Rectal smooth muscle tissue (tissue), 1 donor: ENCODE measurements at regions not wholly inside any gene's neighbourhood (a gene's known extent, or its start where the extent isn't known, plus 50 kb on each side); places are given as distances from the start of the nearest gene placed in this dataset.
"Not testable (repeated sequence)": the region's sequence is repeated elsewhere in the genome, so short reads cannot be mapped to it uniquely, and the experiment has no call there.

Experiments used
- H3K27ac ChIP-seq: one replicate; pipeline ENCODE4 v1.7.0; 2013; ENCODE audit warnings: low read depth, low read length, inconsistent platforms
- H3K27me3 ChIP-seq: one replicate; pipeline ENCODE4 v1.7.0; 2013; ENCODE audit warnings: low read length; ENCODE audit not compliant: control insufficient read depth, insufficient read depth
- H3K36me3 ChIP-seq: one replicate; pipeline ENCODE4 v1.7.0; 2013; ENCODE audit warnings: low read length; ENCODE audit not compliant: control insufficient read depth, insufficient read depth
- H3K4me1 ChIP-seq: one replicate; pipeline ENCODE4 v1.7.0; 2013; ENCODE audit warnings: low read length; ENCODE audit not compliant: control insufficient read depth, insufficient read depth
- H3K4me3 ChIP-seq: one replicate; pipeline ENCODE4 v1.7.0; 2013; ENCODE audit warnings: low read length
- H3K9ac ChIP-seq: one replicate; pipeline ENCODE4 v1.7.0; 2013; ENCODE audit warnings: low read length

- no peaks in the 10 kb centered on the region for H3K27me3 ChIP-seq
- H3K4me1 ChIP-seq = no peaks in the 10 kb centered on the region
- H3K36me3 ChIP-seq = no peaks in the 10 kb centered on the region
- H3K4me3 ChIP-seq = no peak overlapping the region
- no peak overlapping the region for H3K27ac ChIP-seq
- no peak overlapping the region for H3K9ac ChIP-seq
These were observed 183.1 kb upstream of the COX10 start for GRCh38 chr17:13885953-13886889.

DNA sequence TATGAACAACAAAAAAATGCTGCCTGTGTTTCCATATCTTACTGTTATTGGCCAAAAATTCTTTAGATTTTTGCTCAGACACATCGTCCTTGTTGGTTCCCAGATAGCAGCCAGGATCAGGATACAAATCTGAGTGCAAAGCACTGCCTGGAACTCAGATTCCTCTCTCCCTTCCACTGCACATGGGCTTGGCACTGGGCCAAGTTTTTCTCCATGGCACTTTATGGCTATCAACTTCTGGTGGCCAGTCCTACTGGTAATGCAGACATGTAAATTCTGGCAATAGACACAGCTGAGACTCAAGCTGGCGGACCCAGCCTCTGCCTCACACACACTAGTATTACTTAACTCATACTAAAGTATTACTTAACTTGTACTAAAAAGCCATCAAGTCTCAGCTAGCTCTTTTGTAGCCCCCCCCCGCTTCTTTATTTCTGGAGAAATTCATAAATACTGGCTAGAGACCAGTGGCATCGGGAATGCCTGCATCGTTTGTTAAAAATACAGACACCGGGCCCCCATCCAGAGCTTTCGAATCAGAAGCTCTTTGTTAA, 181.2 kb upstream of the COX10 start:
- Histone ChIP-seq H3K27ac (no peak overlapping the region), H3K4me1 (no peaks in the 10 kb centered on the region), H3K36me3 (no peaks in the 10 kb centered on the region), H3K4me3 (no peak overlapping the region), H3K27me3 (no peaks in the 10 kb centered on the region), H3K9ac (no peak overlapping the region)

DNA sequence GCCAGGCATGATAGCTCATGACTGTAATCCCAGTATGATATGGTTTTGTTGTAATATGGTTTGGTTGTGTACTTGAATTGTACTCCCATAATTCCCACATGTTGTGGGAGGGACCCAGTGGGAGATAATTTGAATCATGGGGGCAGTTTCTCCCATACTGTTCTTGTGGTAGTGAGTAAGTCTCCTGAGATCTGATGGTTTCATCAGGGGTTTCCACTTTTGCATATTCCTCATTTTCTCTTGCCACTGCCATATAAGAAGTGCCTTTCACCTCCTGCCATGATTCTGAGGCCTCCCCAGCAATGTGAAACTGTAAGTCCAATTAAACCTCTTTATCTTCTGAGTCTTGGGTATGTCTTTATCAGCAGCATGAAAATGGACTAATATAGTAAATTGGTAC, 160.3 kb upstream of the COX10 start:
- not testable (repeated sequence) for H3K4me1 ChIP-seq, H3K27me3 ChIP-seq, H3K9ac ChIP-seq, H3K36me3 ChIP-seq, H3K4me3 ChIP-seq, H3K27ac ChIP-seq

DNA sequence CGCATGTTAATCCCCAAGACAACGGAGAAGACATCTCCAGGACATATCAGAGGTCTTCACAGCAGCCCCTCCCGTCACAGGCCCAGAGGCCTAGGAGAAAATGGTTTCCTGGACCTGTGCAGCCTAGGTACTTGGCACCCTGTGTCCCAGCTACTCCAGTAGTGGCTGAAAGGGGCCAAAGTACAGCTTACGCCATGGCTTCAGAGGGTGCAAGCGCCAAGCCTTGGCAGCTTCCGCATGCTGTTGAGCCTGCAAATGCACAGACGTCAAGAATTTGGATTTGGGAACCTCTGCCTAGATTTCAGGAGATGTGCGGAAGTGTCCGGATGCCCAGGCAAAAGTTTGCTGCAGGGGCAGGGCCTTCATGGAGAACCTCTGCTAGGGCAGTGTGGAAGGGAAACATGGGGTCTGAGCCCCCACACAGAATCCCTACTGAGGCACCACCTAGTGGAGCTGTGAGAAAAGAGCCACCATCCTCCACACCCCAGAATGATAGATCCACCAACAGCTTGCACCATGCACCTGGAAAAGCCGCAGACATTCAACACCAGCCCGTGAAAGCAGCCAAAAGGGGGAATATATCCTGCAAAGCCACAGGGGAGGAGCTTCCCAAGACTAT, 159.3 kb upstream of the COX10 start:
- H3K9ac ChIP-seq = no peak overlapping the region
- no peak overlapping the region for H3K4me3 ChIP-seq
- H3K27me3 ChIP-seq = no peaks in the 10 kb centered on the region
- no peaks in the 10 kb centered on the region for H3K36me3 ChIP-seq
- H3K4me1 ChIP-seq = no peaks in the 10 kb centered on the region
- no peak overlapping the region for H3K27ac ChIP-seq

- no peak overlapping the region for H3K27ac ChIP-seq
- no peak overlapping the region for H3K9ac ChIP-seq
- no peaks in the 10 kb centered on the region for H3K36me3 ChIP-seq
- no peaks in the 10 kb centered on the region for H3K4me1 ChIP-seq
- no peaks in the 10 kb centered on the region for H3K27me3 ChIP-seq
- no peak overlapping the region for H3K4me3 ChIP-seq
These were observed 151.7 kb upstream of the COX10 start for GRCh38 chr17:13917634-13918033.

GRCh38 chr17:13918247-13918646, 151.1 kb upstream of the COX10 start:
- Histone ChIP-seq H3K4me1 (no peaks in the 10 kb centered on the region), H3K27me3 (no peaks in the 10 kb centered on the region), H3K27ac (no peak overlapping the region), H3K4me3 (no peak overlapping the region), H3K36me3 (no peaks in the 10 kb centered on the region), H3K9ac (no peak overlapping the region)

DNA sequence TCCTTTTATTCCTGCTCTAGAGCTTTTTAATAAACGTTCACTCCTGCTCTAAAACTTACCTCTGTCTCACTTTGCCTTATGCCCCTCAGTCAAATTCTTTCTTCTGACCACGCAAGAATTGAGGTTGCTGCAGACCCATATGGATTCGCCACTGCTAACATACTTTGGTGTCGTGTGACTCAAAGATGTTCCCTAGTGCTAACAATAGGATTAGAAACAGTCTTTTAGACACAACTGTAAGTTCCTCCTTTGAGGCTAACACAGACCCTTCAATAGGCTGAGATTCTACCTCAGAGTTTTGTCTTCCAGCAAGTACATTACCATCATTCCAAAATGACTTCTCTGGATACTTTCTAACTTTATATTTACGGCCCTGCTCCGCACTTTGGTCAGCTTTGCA, 149.5 kb upstream of the COX10 start:
- Histone ChIP-seq H3K27ac (no peak overlapping the region), H3K9ac (no peak overlapping the region), H3K4me3 (no peak overlapping the region), H3K36me3 (no peaks in the 10 kb centered on the region), H3K27me3 (no peaks in the 10 kb centered on the region), H3K4me1 (no peaks in the 10 kb centered on the region)

DNA sequence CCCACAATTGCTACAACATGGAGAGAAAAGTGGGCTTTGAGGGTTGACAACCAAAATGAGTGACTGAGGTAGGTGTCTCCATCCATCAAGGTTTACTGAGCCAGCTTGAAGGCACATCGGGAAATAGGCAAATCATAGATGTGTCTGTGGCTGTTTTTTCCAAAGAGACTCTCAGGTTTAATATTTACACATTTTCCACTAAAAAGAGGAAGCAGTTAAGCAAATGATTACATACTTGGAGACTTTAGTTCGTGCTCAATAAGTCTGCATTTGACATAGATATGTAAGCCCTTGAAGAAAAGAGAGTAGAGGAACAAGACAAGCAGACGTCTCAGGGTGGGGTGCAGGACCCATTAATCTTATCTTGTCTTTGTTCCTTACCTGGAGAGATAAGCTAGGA, 148.9 kb upstream of the COX10 start:
- no peaks in the 10 kb centered on the region for H3K4me1 ChIP-seq
- no peak overlapping the region for H3K27ac ChIP-seq
- no peaks in the 10 kb centered on the region for H3K27me3 ChIP-seq
- no peaks in the 10 kb centered on the region for H3K36me3 ChIP-seq
- H3K4me3 ChIP-seq = no peak overlapping the region
- H3K9ac ChIP-seq = no peak overlapping the region

GRCh38 chr17:13921841-13922776, 147.2 kb upstream of the COX10 start:
- H3K27me3 ChIP-seq = no peaks in the 10 kb centered on the region
- no peak overlapping the region for H3K9ac ChIP-seq
- no peaks in the 10 kb centered on the region for H3K4me1 ChIP-seq
- no peak overlapping the region for H3K27ac ChIP-seq
- no peaks in the 10 kb centered on the region for H3K36me3 ChIP-seq
- no peak overlapping the region for H3K4me3 ChIP-seq

DNA sequence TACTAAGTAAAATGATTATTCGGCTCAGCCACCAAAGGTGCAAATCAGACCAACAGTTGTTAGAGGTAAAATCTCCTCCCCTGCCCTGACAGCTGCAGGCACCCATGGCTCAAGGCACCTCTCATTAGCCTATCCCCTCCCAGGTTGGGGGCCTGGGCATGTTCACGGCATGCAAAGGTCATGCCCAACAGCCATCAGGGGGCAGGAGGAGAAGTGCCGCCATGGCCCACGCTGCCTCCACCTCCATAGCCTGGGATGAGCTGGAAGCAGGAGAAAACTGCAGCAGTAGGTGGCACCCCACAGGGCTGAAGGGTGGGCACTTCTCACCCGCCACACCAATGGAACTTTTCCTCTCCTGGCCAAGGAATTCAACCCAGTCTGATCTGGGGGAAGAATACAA, 146.4 kb upstream of the COX10 start:
- Histone ChIP-seq H3K27ac (no peak overlapping the region), H3K9ac (no peak overlapping the region)

GRCh38 chr17:13925579-13925978, 143.7 kb upstream of the COX10 start:
- H3K27me3 ChIP-seq = no peaks in the 10 kb centered on the region
- no peaks in the 10 kb centered on the region for H3K36me3 ChIP-seq
- no peak overlapping the region for H3K27ac ChIP-seq
- H3K4me1 ChIP-seq = no peaks in the 10 kb centered on the region
- no peak overlapping the region for H3K4me3 ChIP-seq
- H3K9ac ChIP-seq = no peak overlapping the region

More for the DNA sequence above, 146.4 kb upstream of the COX10 start:
- no peak overlapping the region for H3K4me3 ChIP-seq
- no peaks in the 10 kb centered on the region for H3K36me3 ChIP-seq
- no peaks in the 10 kb centered on the region for H3K27me3 ChIP-seq
- H3K4me1 ChIP-seq = no peaks in the 10 kb centered on the region

DNA sequence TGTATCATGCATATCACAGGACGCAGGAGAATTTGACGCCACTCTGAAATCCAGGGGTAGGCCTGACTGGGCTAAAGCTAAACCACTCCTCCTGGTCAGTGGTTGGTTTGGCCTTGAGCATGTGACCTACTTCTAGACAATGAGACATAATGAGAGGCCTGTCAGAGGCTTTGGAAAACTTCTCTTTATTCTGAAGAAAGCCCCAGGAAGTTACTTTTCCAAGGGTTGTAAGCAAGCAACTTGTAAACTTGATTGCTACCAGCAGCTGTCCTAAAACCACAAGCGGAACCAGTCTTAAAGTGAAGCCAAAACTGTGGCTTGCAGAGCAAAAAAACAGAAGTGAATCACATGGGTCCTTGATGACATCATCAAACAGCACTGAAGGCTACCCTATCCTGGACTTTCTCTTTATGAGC, 138.2 kb upstream of the COX10 start:
- Histone ChIP-seq H3K9ac (no peak overlapping the region), H3K4me1 (no peaks in the 10 kb centered on the region), H3K36me3 (no peaks in the 10 kb centered on the region), H3K4me3 (no peak overlapping the region), H3K27me3 (no peaks in the 10 kb centered on the region), H3K27ac (no peak overlapping the region)
